A673 (cell line): ENCODE measurements at regions not wholly inside any gene's neighbourhood (a gene's known extent, or its start where the extent isn't known, plus 50 kb on each side); places are given as distances from the start of the nearest gene placed in this dataset.

Source experiments
- BruUV-seq: library from RNA; stranded (reverse); fragments of 400-500 nt; replicated peaks from 2 replicates; lab custom pipeline; 2021; lab: Mats Ljungman, UMichigan
- CTCF ChIA-PET: fragments of 300-600 bp; sonication (Branson Sonifier 250); formaldehyde crosslinking; loops from one replicate; lab custom pipeline; 2022; ENCODE audit warnings: antibody characterized with exemption; lab: Charles Lee
- POLR2A ChIA-PET: fragments of 300-600 bp; sonication (Branson Sonifier 250); formaldehyde crosslinking; loops from one replicate; lab custom pipeline; 2022; ENCODE audit warnings: antibody characterized with exemption; ENCODE audit not compliant: low non-redundant PET; lab: Charles Lee
- DNase-seq: peaks from one replicate; pipeline ENCODE4 v3.0.0-alpha.2; 2015; ENCODE audit warnings: low spot score
- H3K27ac ChIP-seq: fragments of 200-600 bp; sonication (generic); 2 replicates; pipeline ENCODE4 v1.5.1; 2016; ENCODE audit warnings: mixed run types, low read depth, mild to moderate bottlenecking, mixed read lengths, antibody characterized with exemption, low read length; ENCODE audit not compliant: poor library complexity, severe bottlenecking
- H3K27me3 ChIP-seq: fragments of 200-600 bp; sonication (generic); replicated peaks from 2 replicates; pipeline ENCODE4 v1.6.1; 2017; ENCODE audit warnings: mixed run types, low read depth, mild to moderate bottlenecking, mixed read lengths, antibody characterized with exemption, low read length; ENCODE audit not compliant: insufficient read depth, poor library complexity
- H3K36me3 ChIP-seq: fragments of 200-600 bp; sonication (generic); 2 replicates; pipeline ENCODE4 v1.6.1; 2016; ENCODE audit warnings: mixed run types, mild to moderate bottlenecking, mixed read lengths, antibody characterized with exemption, low read length; ENCODE audit not compliant: insufficient read depth, poor library complexity, severe bottlenecking
- H3K4me1 ChIP-seq: fragments of 200-600 bp; sonication (generic); 2 replicates; pipeline ENCODE4 v1.6.1; 2017; ENCODE audit warnings: mixed run types, mild to moderate bottlenecking, mixed read lengths, antibody characterized with exemption, low read length; ENCODE audit not compliant: insufficient read depth, poor library complexity, severe bottlenecking
- H3K4me3 ChIP-seq: fragments of 200-600 bp; sonication (generic); 2 replicates; pipeline ENCODE4 v1.5.1; 2016; ENCODE audit warnings: low read depth, mixed run types, mild to moderate bottlenecking, mixed read lengths, low read length; ENCODE audit not compliant: poor library complexity, severe bottlenecking
- H3K9me3 ChIP-seq: fragments of 200-600 bp; sonication (generic); 2 replicates; pipeline ENCODE4 v1.6.1; 2016; ENCODE audit warnings: mixed run types, low read depth, mild to moderate bottlenecking, mixed read lengths, antibody characterized with exemption, low read length; ENCODE audit not compliant: poor library complexity, severe bottlenecking
- CTCF ChIP-seq: fragments of 300-800, 200-600 bp; sonication (generic); conservative IDR thresholded peaks from 2 replicates; pipeline ENCODE4 v1.5.1; 2017; ENCODE audit warnings: low read depth, mild to moderate bottlenecking, antibody characterized with exemption, low read length, moderate library complexity, mixed read lengths
- EZH2 ChIP-seq: fragments of 200-600 bp; sonication (generic); IDR thresholded peaks from 2 replicates; pipeline ENCODE4 v1.6.1; 2017; ENCODE audit warnings: borderline replicate concordance, low read depth, mild to moderate bottlenecking, mixed read lengths, antibody characterized with exemption, low read length; ENCODE audit not compliant: poor library complexity, severe bottlenecking
- intact Hi-C: fragments of 100-400 bp; cut with micrococcal nuclease; formaldehyde crosslinking; loops from one replicate; pipeline ENCODE4 v1.10.0; 2022; ENCODE audit not compliant: unreplicated experiment

GRCh38 chr17:78301821-78302213 lies 58.1 kb downstream of the SOCS3 start:
- Histone ChIP-seq H3K9me3 (no peaks in the 10 kb centered on the region), H3K36me3 (no peaks in the 10 kb centered on the region), H3K27me3 (no peaks in the 10 kb centered on the region), H3K27ac (no peak overlapping the region), H3K4me1 (no peaks in the 10 kb centered on the region), H3K4me3 (no peak overlapping the region)
- TF ChIP-seq CTCF: no peak
- BruUV-seq: no TSS peak
- POLR2A ChIA-PET: no interaction called here
- CTCF ChIA-PET: no interaction called here
- no peak for DNase-seq
- intact Hi-C loops: no loop called here

- Histone ChIP-seq H3K4me3 (no peak overlapping the region), H3K27ac (no peak overlapping the region), H3K4me1 (no peaks in the 10 kb centered on the region), H3K36me3 (no peaks in the 10 kb centered on the region), H3K27me3 (no peaks in the 10 kb centered on the region), H3K9me3 (no peaks in the 10 kb centered on the region)
- no peak for TF ChIP-seq EZH2
- TF ChIP-seq CTCF: no peak
- CTCF ChIA-PET: no interaction called here
- intact Hi-C loops: no loop called here
- no TSS peak for BruUV-seq
- POLR2A ChIA-PET: no interaction called here
- no peak for DNase-seq
Observed at GRCh38 chr17:78300962-78301820, 58.7 kb downstream of the SOCS3 start.

- TF ChIP-seq EZH2 (no peak), CTCF (no peak)
- Histone ChIP-seq H3K27ac (no peak overlapping the region), H3K36me3 (no peaks in the 10 kb centered on the region), H3K9me3 (no peaks in the 10 kb centered on the region), H3K27me3 (no peaks in the 10 kb centered on the region), H3K4me3 (no peak overlapping the region), H3K4me1 (no peaks in the 10 kb centered on the region)
- intact Hi-C loops: no loop called here
- POLR2A ChIA-PET: no interaction called here
- no peak for DNase-seq
- BruUV-seq: no TSS peak
- CTCF ChIA-PET: no interaction called here
Observed at GRCh38 chr17:78299049-78299448, 60.8 kb downstream of the SOCS3 start.
